ENCODE measurements at regions not wholly inside any gene's neighbourhood (a gene's known extent, or its start where the extent isn't known, plus 50 kb on each side); places are given as distances from the start of the nearest gene placed in this dataset.

GRCh38 chr7:142359694-142360279 is 101.9 kb upstream of the PRSS58 start:
- TF ChIP-seq ZFX (IDR thresholded peaks at IDR 0.05; ENCODE audit: borderline replicate concordance) (no peak), CTCF (IDR thresholded peaks at IDR 0.05) (no peak)

Data from 22Rv1 (cell line).